OCI-LY7 (cell line): ENCODE measurements at regions not wholly inside any gene's neighbourhood (a gene's known extent, or its start where the extent isn't known, plus 50 kb on each side); places are given as distances from the start of the nearest gene placed in this dataset.
"Not testable (repeated sequence)": the region's sequence is repeated elsewhere in the genome, so short reads cannot be mapped to it uniquely, and the experiment has no call there.

Source experiments
- BruUV-seq: library from RNA; stranded (reverse); fragments of 400-500 nt; replicated peaks from 2 replicates; lab custom pipeline; 2021; lab: Mats Ljungman, UMichigan
- CTCF ChIA-PET: fragments of 300-600 bp; sonication (Branson Sonifier 250); formaldehyde crosslinking; loops from one replicate; lab custom pipeline; 2022; ENCODE audit warnings: antibody characterized with exemption; ENCODE audit not compliant: unreplicated experiment; lab: Charles Lee
- POLR2A ChIA-PET: fragments of 300-600 bp; sonication (Branson Sonifier 250); formaldehyde crosslinking; loops from one replicate; lab custom pipeline; 2022; ENCODE audit warnings: antibody characterized with exemption; lab: Charles Lee
- DNase-seq: peaks from one replicate; pipeline ENCODE4 v3.0.0-alpha.2; 2015; ENCODE audit warnings: low spot score
- H2AFZ ChIP-seq: fragments of 200-600 bp; sonication (generic), shearing (Covaris generic); 2 replicates; pipeline ENCODE4 v1.6.1; 2014; ENCODE audit warnings: mild to moderate bottlenecking, antibody characterized with exemption, low read length, moderate library complexity
- H3K27ac ChIP-seq: fragments of 200-600 bp; sonication (generic); 2 replicates; pipeline ENCODE4 v1.5.1; 2014; ENCODE audit warnings: mixed run types, low read depth, mild to moderate bottlenecking, moderate library complexity, low read length, inconsistent platforms; ENCODE audit not compliant: poor library complexity, severe bottlenecking
- H3K36me3 ChIP-seq: fragments of 200-600 bp; sonication (generic); 2 replicates; pipeline ENCODE4 v1.6.1; 2014; ENCODE audit warnings: mild to moderate bottlenecking, antibody characterized with exemption, low read length, moderate library complexity, mixed read lengths; ENCODE audit not compliant: insufficient read depth
- H3K4me1 ChIP-seq: fragments of 200-600 bp; sonication (generic); 2 replicates; pipeline ENCODE4 v1.5.1; 2014; ENCODE audit warnings: mild to moderate bottlenecking, low read length; ENCODE audit not compliant: insufficient read depth, poor library complexity, severe bottlenecking
- H3K4me2 ChIP-seq: fragments of 200-600 bp; sonication (generic); 2 replicates; pipeline ENCODE4 v1.6.1; 2014; ENCODE audit warnings: mild to moderate bottlenecking, low read length
- H3K4me3 ChIP-seq: fragments of 200-600 bp; sonication (generic); 2 replicates; pipeline ENCODE4 v1.5.1; 2014; ENCODE audit warnings: mild to moderate bottlenecking, low read depth, low read length; ENCODE audit not compliant: poor library complexity, severe bottlenecking
- H3K79me2 ChIP-seq: fragments of 200-600 bp; sonication (generic); 2 replicates; pipeline ENCODE4 v1.6.1; 2016; ENCODE audit warnings: low read depth, mild to moderate bottlenecking, low read length, moderate library complexity, mixed read lengths; ENCODE audit not compliant: insufficient read depth
- H3K9me2 ChIP-seq: fragments of 200-600 bp; sonication (generic); 2 replicates; pipeline ENCODE4 v1.6.1; 2016; ENCODE audit warnings: mild to moderate bottlenecking, low read length, mixed read lengths; ENCODE audit not compliant: insufficient read depth
- H3K9me3 ChIP-seq: fragments of 200-600 bp; sonication (generic); 2 replicates; pipeline ENCODE4 v1.6.1; 2014; ENCODE audit warnings: mild to moderate bottlenecking, mixed run types, low read length, mixed read lengths
- H4K20me1 ChIP-seq: fragments of 200-600 bp; sonication (generic); 2 replicates; pipeline ENCODE4 v1.6.1; 2014; ENCODE audit warnings: mild to moderate bottlenecking, antibody characterized with exemption, low read length, moderate library complexity, mixed read lengths; ENCODE audit not compliant: insufficient read depth
- CTCF ChIP-seq: fragments of 200-600 bp; sonication (generic); conservative IDR thresholded peaks from 2 replicates; pipeline ENCODE4 v1.5.1; 2014; ENCODE audit warnings: mild to moderate bottlenecking, antibody characterized with exemption, low read length, moderate library complexity, mixed read lengths
- EZH2phosphoT487 ChIP-seq: fragments of 200-600 bp; sonication (generic); IDR thresholded peaks from 2 replicates; pipeline ENCODE4 v1.6.1; 2018; ENCODE audit warnings: low read depth, borderline replicate concordance, mild to moderate bottlenecking, mixed run types, antibody characterized with exemption, low read length, moderate library complexity, mixed read lengths
- intact Hi-C: fragments of 100-400 bp; cut with micrococcal nuclease; formaldehyde crosslinking; loops from one replicate; pipeline ENCODE4 v1.10.0; 2022; ENCODE audit not compliant: unreplicated experiment

DNA sequence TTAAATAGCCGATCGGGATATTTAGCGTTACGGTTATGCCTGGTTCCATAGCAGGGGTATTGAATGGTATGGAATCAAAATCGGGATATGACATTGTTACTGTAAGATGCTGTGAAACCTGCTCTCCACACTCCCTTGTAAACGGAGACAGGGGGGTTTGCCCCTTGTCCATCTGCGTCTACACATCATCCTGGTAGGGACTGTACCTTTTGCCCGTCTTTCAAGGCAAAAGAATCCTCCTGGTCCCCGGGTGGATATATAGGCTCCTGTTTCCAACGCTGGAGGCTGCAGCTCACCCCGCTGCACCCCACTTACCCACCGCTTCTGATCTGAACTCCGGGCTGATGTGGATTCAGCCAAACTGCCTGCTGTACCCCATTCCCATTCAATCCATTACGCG lies 189.1 kb downstream of the SHOX start:
- H3K79me2 ChIP-seq = no peaks in the 10 kb centered on the region
- H3K4me2 ChIP-seq = no peak overlapping the region
- DNase-seq = no peak
- POLR2A ChIA-PET = no interaction called here
- intact Hi-C loops = no loop called here
- no peaks in the 10 kb centered on the region for H3K9me3 ChIP-seq
- no peak overlapping the region for H3K4me3 ChIP-seq
- no peaks in the 10 kb centered on the region for H3K9me2 ChIP-seq
- no peaks in the 10 kb centered on the region for H4K20me1 ChIP-seq
- H3K36me3 ChIP-seq = no peaks in the 10 kb centered on the region
- CTCF ChIA-PET = no interaction called here
- H3K27ac ChIP-seq = no peak overlapping the region
- H3K4me1 ChIP-seq = no peaks in the 10 kb centered on the region
- no peak overlapping the region for H2AFZ ChIP-seq
- no peak for TF ChIP-seq EZH2phosphoT487
- TF ChIP-seq CTCF = no peak
- BruUV-seq = no TSS peak

GRCh38 chrX:817759-818300 lies 187.2 kb downstream of the SHOX start:
- DNase-seq = no peak
- POLR2A ChIA-PET = no interaction called here
- H3K79me2 ChIP-seq = no peaks in the 10 kb centered on the region
- no peaks in the 10 kb centered on the region for H3K4me1 ChIP-seq
- no TSS peak for BruUV-seq
- CTCF ChIA-PET = no interaction called here
- H3K9me3 ChIP-seq = no peaks in the 10 kb centered on the region
- no peaks in the 10 kb centered on the region for H3K9me2 ChIP-seq
- H3K27ac ChIP-seq = no peak overlapping the region
- no peak overlapping the region for H3K4me2 ChIP-seq
- H4K20me1 ChIP-seq = no peaks in the 10 kb centered on the region
- no peak overlapping the region for H2AFZ ChIP-seq
- TF ChIP-seq CTCF = no peak
- TF ChIP-seq EZH2phosphoT487 = no peak
- H3K36me3 ChIP-seq = no peaks in the 10 kb centered on the region
- intact Hi-C loops = no loop called here
- no peak overlapping the region for H3K4me3 ChIP-seq

DNA sequence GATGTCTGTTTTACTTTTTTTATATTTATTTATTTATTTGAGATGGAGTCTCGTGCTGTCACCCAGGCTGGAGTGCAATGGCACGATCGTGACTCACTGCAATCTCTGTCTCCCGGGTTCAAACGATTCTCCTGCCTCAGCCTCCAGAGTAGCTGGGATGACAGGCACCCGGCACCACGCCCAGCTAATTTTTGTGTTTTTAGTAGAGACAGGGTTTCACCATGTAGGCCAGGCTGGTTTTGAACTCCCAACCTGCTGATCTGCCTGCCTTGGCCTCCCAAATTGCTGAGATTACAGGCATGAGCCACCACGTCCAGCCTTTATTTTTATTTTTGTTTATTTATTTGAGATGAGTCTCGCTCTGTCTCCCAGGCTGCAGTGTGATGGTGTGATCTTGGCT lies 186.6 kb downstream of the SHOX start:
- POLR2A ChIA-PET, intact Hi-C loops, H2AFZ ChIP-seq, BruUV-seq, H3K36me3 ChIP-seq, H3K4me2 ChIP-seq, H3K4me1 ChIP-seq, DNase-seq, H3K9me3 ChIP-seq, H4K20me1 ChIP-seq, H3K27ac ChIP-seq, H3K79me2 ChIP-seq, CTCF ChIA-PET, H3K9me2 ChIP-seq, H3K4me3 ChIP-seq: not testable (repeated sequence)
